ENCODE measurements at regions not wholly inside any gene's neighbourhood (a gene's known extent, or its start where the extent isn't known, plus 50 kb on each side); places are given as distances from the start of the nearest gene placed in this dataset.

DNA sequence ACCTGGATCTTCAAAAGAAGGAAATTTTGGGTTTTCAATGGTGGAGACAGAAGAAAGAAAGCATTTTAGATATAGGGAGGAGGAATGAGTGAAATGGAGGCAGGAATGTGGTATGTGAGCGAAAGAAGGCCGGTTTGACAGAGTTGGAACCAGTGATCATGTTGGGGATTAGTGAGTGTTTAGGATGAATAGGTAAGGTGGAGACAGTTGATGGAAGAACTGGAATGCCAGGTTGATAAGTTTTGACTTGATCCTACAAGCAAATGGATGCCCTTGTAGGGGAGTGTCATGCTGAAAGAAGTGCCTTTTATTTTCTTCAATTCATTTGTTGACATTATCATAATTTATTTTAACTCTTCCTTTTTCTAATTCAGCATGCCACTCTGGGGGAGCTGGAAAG lies 207.8 kb upstream of the AMOT start:
- Histone ChIP-seq H3K27me3 (ENCODE audit: control insufficient read depth in 3 of 3, insufficient read depth in 3 of 3, low read depth in 1 of 3, low read length in 3 of 3) (no peaks in the 10 kb centered on the region), H3K79me1 (ENCODE audit: low read depth, low read length) (no peaks in the 10 kb centered on the region), H2BK5ac (ENCODE audit: low read length) (no peak overlapping the region), H3K23ac (ENCODE audit: low read depth, low read length, poor library complexity) (no peak overlapping the region), H2BK12ac (ENCODE audit: low read length) (no peak overlapping the region), H4K91ac (ENCODE audit: low read depth, low read length, poor library complexity) (no peak overlapping the region), H3K36me3 (replicated peaks in 1 of 2; ENCODE audit: control insufficient read depth in 2 of 2, insufficient read depth in 2 of 2, low read length in 2 of 2) (no peaks in the 10 kb centered on the region), H3K4ac (ENCODE audit: low read length) (no peak overlapping the region), H2BK15ac (ENCODE audit: low read length) (no peak overlapping the region), H2AK5ac (ENCODE audit: low read depth, low read length) (no peak overlapping the region), H3K9me3 (replicated peaks in 1 of 2; ENCODE audit: control insufficient read depth in 2 of 2, insufficient read depth in 1 of 2, low read depth in 1 of 2, low read length in 2 of 2) (no peaks in the 10 kb centered on the region), H3K9ac (ENCODE audit: low read depth, low read length, poor library complexity) (no peak overlapping the region), H2BK120ac (ENCODE audit: low read depth, low read length) (no peak overlapping the region), H3K4me2 (ENCODE audit: insufficient read depth, low read length, poor library complexity, severe bottlenecking) (no peak overlapping the region), H3K14ac (ENCODE audit: low read length) (no peak overlapping the region), H3K18ac (ENCODE audit: low read length) (no peak overlapping the region), H3K4me3 (ENCODE audit: low read length in 2 of 2) (no peak overlapping the region), H3K4me1 (ENCODE audit: control insufficient read depth in 2 of 2, insufficient read depth in 1 of 2, low read depth in 1 of 2, low read length in 2 of 2) (no peaks in the 10 kb centered on the region), H3K27ac (replicated peaks; ENCODE audit: low read length) (no peak overlapping the region), H4K8ac (ENCODE audit: low read depth, low read length) (no peak overlapping the region), H2AFZ (ENCODE audit: low read length) (no peak overlapping the region)
- 100% methylated on average over 1 to 2 of the region's 2 CpGs for WGBS, 2 donors (ENCODE audit: extremely low coverage in 2 of 2, insufficient read length in 2 of 2, insufficient replicate concordance in 1 of 2)
- DNase-seq (ENCODE audit: low spot score): no peak

DNA sequence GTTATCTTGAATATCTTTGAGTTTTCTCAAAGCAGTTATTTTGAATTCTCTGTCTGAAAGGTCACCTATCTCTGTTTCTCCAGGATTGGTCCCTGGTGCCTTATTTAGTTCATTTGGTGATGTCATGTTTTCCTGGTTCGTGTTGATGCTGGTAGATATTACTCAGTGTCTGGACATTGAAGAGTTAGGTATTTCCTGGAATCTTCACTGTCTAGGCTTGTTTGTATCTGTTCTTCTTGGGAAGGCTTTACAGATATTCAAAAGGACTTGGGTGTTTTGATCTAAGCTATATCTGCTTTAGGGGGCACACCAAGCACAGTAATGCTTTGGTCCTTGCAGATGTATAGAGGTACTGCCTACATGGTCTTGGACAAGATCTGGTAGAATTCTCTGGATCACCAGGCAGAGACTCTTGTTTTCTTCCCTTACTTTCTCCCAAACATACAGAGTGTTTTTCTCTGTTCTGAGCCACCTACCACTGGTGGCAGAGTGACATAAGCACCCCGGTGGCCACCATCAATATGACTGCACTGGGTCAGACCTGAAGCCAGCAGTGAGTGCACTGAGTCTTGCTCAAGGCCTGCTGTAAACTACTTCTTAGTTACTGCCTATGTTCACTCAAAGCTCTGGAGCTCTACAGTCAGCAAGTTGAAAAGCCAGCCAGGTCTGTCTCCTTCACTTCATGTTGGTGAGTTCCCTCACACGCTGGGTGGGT lies 193.5 kb upstream of the AMOT start:
- Histone ChIP-seq H4K8ac (ENCODE audit: low read depth, low read length) (no peak overlapping the region), H3K23ac (ENCODE audit: low read depth, low read length, poor library complexity) (no peak overlapping the region), H3K14ac (ENCODE audit: low read length) (no peak overlapping the region), H3K79me1 (ENCODE audit: low read depth, low read length) (no peaks in the 10 kb centered on the region), H3K27ac (replicated peaks; ENCODE audit: low read length) (no peak overlapping the region), H2BK12ac (ENCODE audit: low read length) (no peak overlapping the region), H3K4me3 (ENCODE audit: low read length in 2 of 2) (no peak overlapping the region), H3K9ac (ENCODE audit: low read depth, low read length, poor library complexity) (no peak overlapping the region), H2BK5ac (ENCODE audit: low read length) (no peak overlapping the region), H3K4me1 (ENCODE audit: control insufficient read depth in 2 of 2, insufficient read depth in 1 of 2, low read depth in 1 of 2, low read length in 2 of 2) (no peaks in the 10 kb centered on the region), H2AFZ (ENCODE audit: low read length) (no peak overlapping the region), H3K4me2 (ENCODE audit: insufficient read depth, low read length, poor library complexity, severe bottlenecking) (no peak overlapping the region), H3K9me3 (replicated peaks in 1 of 2; ENCODE audit: control insufficient read depth in 2 of 2, insufficient read depth in 1 of 2, low read depth in 1 of 2, low read length in 2 of 2) (no peaks in the 10 kb centered on the region), H3K18ac (ENCODE audit: low read length) (no peak overlapping the region), H3K4ac (ENCODE audit: low read length) (no peak overlapping the region), H4K91ac (ENCODE audit: low read depth, low read length, poor library complexity) (no peak overlapping the region), H2BK120ac (ENCODE audit: low read depth, low read length) (no peak overlapping the region), H2AK5ac (ENCODE audit: low read depth, low read length) (no peak overlapping the region), H3K27me3 (ENCODE audit: control insufficient read depth in 3 of 3, insufficient read depth in 3 of 3, low read depth in 1 of 3, low read length in 3 of 3) (no peaks in the 10 kb centered on the region), H2BK15ac (ENCODE audit: low read length) (no peak overlapping the region), H3K36me3 (replicated peaks in 1 of 2; ENCODE audit: control insufficient read depth in 2 of 2, insufficient read depth in 2 of 2, low read length in 2 of 2) (no peaks in the 10 kb centered on the region)
- no peak for DNase-seq (ENCODE audit: low spot score)
- WGBS, 2 donors (ENCODE audit: extremely low coverage in 2 of 2, insufficient read length in 2 of 2, insufficient replicate concordance in 1 of 2): no CpG with 5 or more reads among the region's 3 CpGs

DNA sequence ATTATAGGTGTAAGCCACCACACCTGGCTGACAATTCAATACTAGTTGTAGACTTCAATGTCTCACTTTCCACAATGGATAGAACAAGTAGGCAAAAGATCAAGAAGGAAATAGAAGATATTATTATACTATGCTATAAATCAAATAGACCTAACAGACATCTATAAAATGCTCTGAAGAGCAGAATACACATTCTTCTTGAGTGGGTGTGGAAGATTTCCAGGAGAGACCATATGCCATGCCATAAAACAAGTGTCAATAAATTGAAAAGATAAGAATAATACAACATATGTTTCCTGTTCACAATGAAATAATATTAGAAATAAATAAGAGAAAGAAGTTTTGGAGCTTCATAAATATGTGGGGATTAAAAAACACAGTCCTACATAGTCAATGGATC lies 179.3 kb upstream of the AMOT start:
- Histone ChIP-seq H3K4me3 (ENCODE audit: low read length in 2 of 2) (no peak overlapping the region), H4K91ac (ENCODE audit: low read depth, low read length, poor library complexity) (no peak overlapping the region), H3K4me1 (ENCODE audit: control insufficient read depth in 2 of 2, insufficient read depth in 1 of 2, low read depth in 1 of 2, low read length in 2 of 2) (no peaks in the 10 kb centered on the region), H2BK5ac (ENCODE audit: low read length) (no peak overlapping the region), H4K8ac (ENCODE audit: low read depth, low read length) (no peak overlapping the region), H2BK12ac (ENCODE audit: low read length) (no peak overlapping the region), H3K18ac (ENCODE audit: low read length) (no peak overlapping the region), H3K36me3 (replicated peaks in 1 of 2; ENCODE audit: control insufficient read depth in 2 of 2, insufficient read depth in 2 of 2, low read length in 2 of 2) (no peaks in the 10 kb centered on the region), H3K14ac (ENCODE audit: low read length) (no peak overlapping the region), H3K9me3 (replicated peaks in 1 of 2; ENCODE audit: control insufficient read depth in 2 of 2, insufficient read depth in 1 of 2, low read depth in 1 of 2, low read length in 2 of 2) (no peaks in the 10 kb centered on the region), H2BK15ac (ENCODE audit: low read length) (no peak overlapping the region), H3K4me2 (ENCODE audit: insufficient read depth, low read length, poor library complexity, severe bottlenecking) (no peak overlapping the region), H2AFZ (ENCODE audit: low read length) (no peak overlapping the region), H2BK120ac (ENCODE audit: low read depth, low read length) (no peak overlapping the region), H3K9ac (ENCODE audit: low read depth, low read length, poor library complexity) (no peak overlapping the region), H3K23ac (ENCODE audit: low read depth, low read length, poor library complexity) (no peak overlapping the region), H3K27me3 (ENCODE audit: control insufficient read depth in 3 of 3, insufficient read depth in 3 of 3, low read depth in 1 of 3, low read length in 3 of 3) (no peaks in the 10 kb centered on the region), H3K4ac (ENCODE audit: low read length) (no peak overlapping the region), H3K79me1 (ENCODE audit: low read depth, low read length) (no peaks in the 10 kb centered on the region), H3K27ac (replicated peaks; ENCODE audit: low read length) (no peak overlapping the region), H2AK5ac (ENCODE audit: low read depth, low read length) (no peak overlapping the region)
- no peak for DNase-seq (ENCODE audit: low spot score)

DNA sequence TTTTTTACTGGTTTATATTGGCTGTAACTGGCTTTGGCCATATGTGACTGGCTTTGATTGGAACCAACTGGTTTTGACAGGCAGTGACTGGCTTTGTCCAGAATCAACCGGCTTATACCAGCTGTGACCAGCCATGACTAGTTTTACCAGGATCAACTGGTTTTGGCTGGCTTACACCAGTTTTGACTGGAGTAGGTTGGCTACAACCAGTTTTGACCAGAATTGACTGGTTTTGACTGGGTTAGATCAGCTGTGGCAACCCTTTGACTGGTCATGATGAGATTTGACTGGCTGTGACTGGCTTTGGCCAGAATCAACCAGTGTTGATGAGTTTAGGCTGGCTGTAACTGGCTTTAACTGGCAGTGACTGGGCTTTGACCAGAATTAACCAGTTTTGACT lies 169.2 kb upstream of the AMOT start:
- Histone ChIP-seq H2BK5ac (ENCODE audit: low read length) (no peak overlapping the region), H3K4me2 (ENCODE audit: insufficient read depth, low read length, poor library complexity, severe bottlenecking) (no peak overlapping the region), H4K8ac (ENCODE audit: low read depth, low read length) (no peak overlapping the region), H2BK12ac (ENCODE audit: low read length) (no peak overlapping the region), H3K4me1 (ENCODE audit: control insufficient read depth in 2 of 2, insufficient read depth in 1 of 2, low read depth in 1 of 2, low read length in 2 of 2) (no peaks in the 10 kb centered on the region), H3K23ac (ENCODE audit: low read depth, low read length, poor library complexity) (no peak overlapping the region), H3K14ac (ENCODE audit: low read length) (no peak overlapping the region), H3K79me1 (ENCODE audit: low read depth, low read length) (no peaks in the 10 kb centered on the region), H3K4ac (ENCODE audit: low read length) (no peak overlapping the region), H4K91ac (ENCODE audit: low read depth, low read length, poor library complexity) (no peak overlapping the region), H3K9ac (ENCODE audit: low read depth, low read length, poor library complexity) (no peak overlapping the region), H3K9me3 (replicated peaks in 1 of 2; ENCODE audit: control insufficient read depth in 2 of 2, insufficient read depth in 1 of 2, low read depth in 1 of 2, low read length in 2 of 2) (no peaks in the 10 kb centered on the region), H3K36me3 (replicated peaks in 1 of 2; ENCODE audit: control insufficient read depth in 2 of 2, insufficient read depth in 2 of 2, low read length in 2 of 2) (no peaks in the 10 kb centered on the region), H3K27ac (replicated peaks; ENCODE audit: low read length) (no peak overlapping the region), H2AK5ac (ENCODE audit: low read depth, low read length) (no peak overlapping the region), H2AFZ (ENCODE audit: low read length) (no peak overlapping the region), H3K18ac (ENCODE audit: low read length) (no peak overlapping the region), H3K4me3 (ENCODE audit: low read length in 2 of 2) (no peak overlapping the region), H3K27me3 (ENCODE audit: control insufficient read depth in 3 of 3, insufficient read depth in 3 of 3, low read depth in 1 of 3, low read length in 3 of 3) (no peaks in the 10 kb centered on the region), H2BK120ac (ENCODE audit: low read depth, low read length) (no peak overlapping the region), H2BK15ac (ENCODE audit: low read length) (no peak overlapping the region)
- no peak for DNase-seq (ENCODE audit: low spot score)
- WGBS, 2 donors (ENCODE audit: extremely low coverage in 2 of 2, insufficient read length in 2 of 2, insufficient replicate concordance in 1 of 2): no CpG with 5 or more reads among the region's 1 CpG

Measured in neuronal stem cell (in vitro differentiated cells).